Cardiac fibroblast (primary cell): ENCODE measurements at regions not wholly inside any gene's neighbourhood (a gene's known extent, or its start where the extent isn't known, plus 50 kb on each side); places are given as distances from the start of the nearest gene placed in this dataset.
A peak's percentile ranks its signal among the peaks of the same experiment; 100 is the strongest.

ENCODE experiments used
- DNase-seq, 2 donors: peaks; one replicate each; pipeline versions ENCODE4 v3.0.0 to v3.0.0-alpha.2; 2010; ENCODE audit warnings: low read depth in 2 of 2
- H3K4me3 ChIP-seq, 2 donors: replicated peaks in 1 of 2; 1 replicate in 1 of 2; 2 replicates in 1 of 2; pipeline ENCODE4 v1.5.1; 2011; ENCODE audit warnings: low read depth in 2 of 2, low read length in 2 of 2, mild to moderate bottlenecking in 2 of 2, moderate library complexity in 1 of 2
- CTCF ChIP-seq: IDR thresholded peaks from one replicate; pipeline ENCODE4 v1.5.1; 2011; ENCODE audit warnings: low read depth, mild to moderate bottlenecking, low read length, inconsistent platforms

DNA sequence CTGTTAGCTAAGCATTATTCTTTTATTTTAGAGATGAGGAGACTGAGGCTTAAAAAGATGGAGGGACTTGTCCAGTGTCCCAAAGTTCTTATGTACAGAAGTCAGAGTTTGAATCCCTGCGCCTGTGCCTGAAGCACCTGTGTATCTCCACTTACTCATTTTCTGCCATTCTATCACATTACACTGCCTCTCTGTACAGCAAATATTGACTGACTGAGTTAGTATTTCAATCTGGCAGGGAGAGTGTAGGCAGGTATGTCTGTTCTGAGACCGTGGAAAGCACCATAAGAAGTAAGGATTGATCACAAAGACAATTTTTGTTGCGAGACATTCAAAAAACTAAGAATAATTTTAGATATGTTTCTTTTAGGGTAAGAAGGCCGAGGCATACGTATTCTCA is 162.7 kb downstream of the KITLG start:
- peak overlapping the region in 1 of 2 donors; percentile 55 for H3K4me3 ChIP-seq
- TF ChIP-seq CTCF = no peak
- no peak for DNase-seq

- DNase-seq = peak; percentile 57 to 86
Measured at GRCh38 chr12:88418856-88419497, 161.3 kb downstream of the KITLG start.

DNA sequence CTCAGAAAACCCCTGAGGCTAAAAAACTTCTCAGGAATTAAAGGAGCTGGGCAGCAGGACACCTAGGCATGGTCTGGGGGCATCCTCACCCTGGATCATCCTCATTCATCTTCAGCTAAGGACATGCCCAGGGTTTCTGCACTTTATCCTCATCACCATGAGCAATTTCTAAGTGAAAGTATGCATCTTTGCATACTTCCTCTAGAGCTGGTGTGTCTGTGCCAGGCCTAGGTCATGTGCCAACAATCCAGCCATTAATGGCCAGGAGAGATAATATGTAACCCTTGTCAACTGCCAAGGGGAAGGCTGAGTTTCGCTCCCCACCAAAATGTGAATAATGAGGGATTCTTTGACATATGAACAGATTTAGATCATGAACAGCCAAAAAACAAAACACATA is 160.5 kb downstream of the KITLG start:
- TF ChIP-seq CTCF = no peak
- DNase-seq = peak; percentile 63 to 75
- no peak overlapping the region for H3K4me3 ChIP-seq

More at GRCh38 chr12:88418856-88419497, 161.3 kb downstream of the KITLG start:
- H3K4me3 ChIP-seq = peak overlapping the region; percentile 6 to 55
- no peak for TF ChIP-seq CTCF

- H3K4me3 ChIP-seq = no peak overlapping the region
- DNase-seq = peak; percentile 78 to 97
- no peak for TF ChIP-seq CTCF
Measured at GRCh38 chr12:88420457-88420856, 159.8 kb downstream of the KITLG start.

GRCh38 chr12:88424791-88425730 is 155.2 kb downstream of the KITLG start:
- no peak overlapping the region for H3K4me3 ChIP-seq
- no peak for DNase-seq
- TF ChIP-seq CTCF = no peak

DNA sequence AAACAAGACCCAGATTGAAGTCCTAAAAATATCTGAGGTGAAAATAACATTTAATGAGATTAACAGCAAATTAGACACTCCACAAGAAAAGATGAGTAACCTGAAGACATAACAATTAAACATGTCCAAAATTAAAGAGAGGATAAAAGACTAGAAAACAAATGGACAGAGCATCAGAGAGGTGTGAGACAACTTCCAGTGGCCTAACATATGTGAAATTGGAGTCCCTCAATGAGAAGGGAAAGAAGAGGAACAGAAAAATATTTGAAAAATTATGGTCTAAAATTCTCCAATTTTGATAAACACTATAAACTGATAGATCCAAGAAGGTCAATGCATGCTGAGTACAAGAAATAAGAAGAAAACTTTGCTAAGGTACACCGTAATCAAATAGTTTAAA is 151.9 kb downstream of the KITLG start:
- H3K4me3 ChIP-seq = no peak overlapping the region
- no peak for TF ChIP-seq CTCF
- DNase-seq = no peak
